NCI-H128 (cell line): ENCODE measurements at regions not wholly inside any gene's neighbourhood (a gene's known extent, or its start where the extent isn't known, plus 50 kb on each side); places are given as distances from the start of the nearest gene placed in this dataset.

Source experiments
- DNase-seq: peaks from one replicate; lab custom pipeline; 2025; ENCODE audit not compliant: unreplicated experiment; lab: John Stamatoyannopoulos, UW

- no peak for DNase-seq
Observed at GRCh38 chr13:34847766-34848165, 94.3 kb upstream of the NBEA start.

GRCh38 chr13:34849406-34849805 lies 92.7 kb upstream of the NBEA start:
- no peak for DNase-seq

GRCh38 chr13:34853161-34853560 lies 88.9 kb upstream of the NBEA start:
- DNase-seq: no peak

- no peak for DNase-seq
Observed at GRCh38 chr13:34857558-34858325, 84.3 kb upstream of the NBEA start.

GRCh38 chr13:34862311-34862710 lies 79.8 kb upstream of the NBEA start:
- no peak for DNase-seq

GRCh38 chr13:34862716-34863115 lies 79.4 kb upstream of the NBEA start:
- DNase-seq: no peak

GRCh38 chr13:34863360-34864135 lies 78.5 kb upstream of the NBEA start:
- no peak for DNase-seq

- no peak for DNase-seq
Observed at GRCh38 chr13:34864671-34865070, 77.4 kb upstream of the NBEA start.

GRCh38 chr13:34867590-34867989 lies 74.5 kb upstream of the NBEA start:
- no peak for DNase-seq

GRCh38 chr13:34868733-34869132 lies 73.3 kb upstream of the NBEA start:
- no peak for DNase-seq

- no peak for DNase-seq
Observed at GRCh38 chr13:34869696-34870095, 72.4 kb upstream of the NBEA start.

GRCh38 chr13:34878329-34878728 lies 63.7 kb upstream of the NBEA start:
- DNase-seq: no peak

- no peak for DNase-seq
Observed at GRCh38 chr13:34879851-34880250, 62.2 kb upstream of the NBEA start.

- no peak for DNase-seq
Observed at GRCh38 chr13:34881494-34881893, 60.6 kb upstream of the NBEA start.

- DNase-seq: no peak
Observed at GRCh38 chr13:34883396-34883795, 58.7 kb upstream of the NBEA start.

- no peak for DNase-seq
Observed at GRCh38 chr13:34884366-34884765, 57.7 kb upstream of the NBEA start.

- DNase-seq: no peak
Observed at GRCh38 chr13:34886121-34886875, 55.8 kb upstream of the NBEA start.

- no peak for DNase-seq
Observed at GRCh38 chr13:34886987-34887386, 55.1 kb upstream of the NBEA start.
